Esophagus muscularis mucosa (tissue), 4 donors: ENCODE measurements at regions not wholly inside any gene's neighbourhood (a gene's known extent, or its start where the extent isn't known, plus 50 kb on each side); places are given as distances from the start of the nearest gene placed in this dataset.

ENCODE experiments used
- DNase-seq: peaks from one replicate; pipeline ENCODE4 v3.0.0-alpha.2; 2017; ENCODE audit errors: extremely low spot score
- H3K27ac ChIP-seq, 4 donors: fragments of 200-600 bp; sonication (generic); replicated peaks in 1 of 4; 1 replicate in 3 of 4; 2 replicates in 1 of 4; pipeline ENCODE4 v1.5.1; 2016 to 2019; ENCODE audit warnings: mild to moderate bottlenecking in 1 of 4
- H3K27me3 ChIP-seq, 4 donors: fragments of 200-600 bp; sonication (generic); one replicate each; pipeline versions ENCODE4 v1.5.1 to v1.6.0; 2016 to 2019
- H3K36me3 ChIP-seq, 4 donors: fragments of 200-600 bp; sonication (generic); one replicate each; pipeline ENCODE4 v1.5.1; 2016 to 2019
- H3K4me1 ChIP-seq, 4 donors: fragments of 200-600 bp; sonication (generic); one replicate each; pipeline ENCODE4 v1.5.1; 2016 to 2019
- H3K4me3 ChIP-seq, 4 donors: fragments of 200-600 bp; sonication (generic); 1 replicate in 2 of 4; 2 replicates in 2 of 4; pipeline ENCODE4 v1.5.1; 2016 to 2019; ENCODE audit warnings: mild to moderate bottlenecking in 4 of 4, moderate library complexity in 1 of 4
- H3K9me3 ChIP-seq, 4 donors: fragments of 200-600 bp; sonication (generic); 1 replicate in 3 of 4; 2 replicates in 1 of 4; pipeline ENCODE4 v1.5.1; 2016 to 2019
- EP300 ChIP-seq: sonication (generic); formaldehyde crosslinking; IDR thresholded peaks from one replicate; pipeline ENCODE4 v1.6.1; 2017; ENCODE audit warnings: antibody characterized with exemption
- POLR2A ChIP-seq: fragments of 450-650 bp; IDR thresholded peaks from one replicate; pipeline ENCODE4 v1.6.1; 2017; ENCODE audit warnings: antibody characterized with exemption, moderate library complexity, mild to moderate bottlenecking, low read depth
- POLR2AphosphoS5 ChIP-seq, 2 donors: sonication (generic); formaldehyde crosslinking; IDR thresholded peaks; one replicate each; pipeline ENCODE4 v1.6.1; 2017; ENCODE audit warnings: antibody characterized with exemption in 2 of 2
- WGBS: methylation state at CpG from one replicate; pipeline ENCODE4 v1.1.5; 2018; 5-methylcytosine and 5-hydroxymethylcytosine counted together
- intact Hi-C: fragments of 100-400 bp; cut with DNase I; formaldehyde crosslinking; loops from one replicate; pipeline ENCODE4 v1.15.1; 2023
- TF ChIP-seq, protein P1 (sequence below), 3 experiments: fragments of 200-600 bp in 2 of 3; fragments of 450-650 bp in 1 of 3; sonication (generic) in 2 of 3; IDR thresholded peaks; one replicate each; pipeline ENCODE4 v1.5.1; 2017 to 2019; ENCODE audit warnings: antibody characterized with exemption in 3 of 3, mild to moderate bottlenecking in 2 of 3, moderate library complexity in 1 of 3

DNA sequence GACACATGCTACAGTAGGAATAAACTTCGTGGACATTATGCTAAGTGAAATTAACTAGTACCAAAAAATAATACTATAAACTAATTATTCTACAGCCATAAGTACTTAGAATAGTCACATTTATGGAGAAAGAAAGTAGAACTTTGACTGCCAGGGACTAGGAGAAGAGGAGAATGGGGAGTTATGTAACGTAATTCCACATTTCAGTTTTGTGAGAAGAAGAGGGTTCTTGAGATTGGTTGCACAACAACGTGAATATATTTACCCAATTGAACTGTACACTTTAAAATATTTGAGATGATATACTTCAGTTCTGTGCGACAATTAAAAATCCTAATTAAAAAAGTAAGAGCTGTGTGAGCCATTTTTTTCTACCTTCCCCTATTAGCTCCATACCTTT is 1412.9 kb downstream of the PLA2G4A start:
- Histone ChIP-seq H3K4me3 (no peak overlapping the region), H3K4me1 (no peaks in the 10 kb centered on the region), H3K27ac (no peak overlapping the region), H3K9me3 (no peaks in the 10 kb centered on the region), H3K36me3 (no peaks in the 10 kb centered on the region), H3K27me3 (no peaks in the 10 kb centered on the region)
- 84% methylated on average over 4 of the region's 4 CpGs for WGBS
- TF ChIP-seq, protein P1, sequence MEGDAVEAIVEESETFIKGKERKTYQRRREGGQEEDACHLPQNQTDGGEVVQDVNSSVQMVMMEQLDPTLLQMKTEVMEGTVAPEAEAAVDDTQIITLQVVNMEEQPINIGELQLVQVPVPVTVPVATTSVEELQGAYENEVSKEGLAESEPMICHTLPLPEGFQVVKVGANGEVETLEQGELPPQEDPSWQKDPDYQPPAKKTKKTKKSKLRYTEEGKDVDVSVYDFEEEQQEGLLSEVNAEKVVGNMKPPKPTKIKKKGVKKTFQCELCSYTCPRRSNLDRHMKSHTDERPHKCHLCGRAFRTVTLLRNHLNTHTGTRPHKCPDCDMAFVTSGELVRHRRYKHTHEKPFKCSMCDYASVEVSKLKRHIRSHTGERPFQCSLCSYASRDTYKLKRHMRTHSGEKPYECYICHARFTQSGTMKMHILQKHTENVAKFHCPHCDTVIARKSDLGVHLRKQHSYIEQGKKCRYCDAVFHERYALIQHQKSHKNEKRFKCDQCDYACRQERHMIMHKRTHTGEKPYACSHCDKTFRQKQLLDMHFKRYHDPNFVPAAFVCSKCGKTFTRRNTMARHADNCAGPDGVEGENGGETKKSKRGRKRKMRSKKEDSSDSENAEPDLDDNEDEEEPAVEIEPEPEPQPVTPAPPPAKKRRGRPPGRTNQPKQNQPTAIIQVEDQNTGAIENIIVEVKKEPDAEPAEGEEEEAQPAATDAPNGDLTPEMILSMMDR (IDR thresholded peaks at IDR 0.05), result no peak
- no peak for TF ChIP-seq POLR2A
- no peak for TF ChIP-seq POLR2AphosphoS5 (IDR thresholded peaks at IDR 0.05)
- no peak for TF ChIP-seq EP300
- DNase-seq, result no peak
- intact Hi-C loops, result no loop called here

DNA sequence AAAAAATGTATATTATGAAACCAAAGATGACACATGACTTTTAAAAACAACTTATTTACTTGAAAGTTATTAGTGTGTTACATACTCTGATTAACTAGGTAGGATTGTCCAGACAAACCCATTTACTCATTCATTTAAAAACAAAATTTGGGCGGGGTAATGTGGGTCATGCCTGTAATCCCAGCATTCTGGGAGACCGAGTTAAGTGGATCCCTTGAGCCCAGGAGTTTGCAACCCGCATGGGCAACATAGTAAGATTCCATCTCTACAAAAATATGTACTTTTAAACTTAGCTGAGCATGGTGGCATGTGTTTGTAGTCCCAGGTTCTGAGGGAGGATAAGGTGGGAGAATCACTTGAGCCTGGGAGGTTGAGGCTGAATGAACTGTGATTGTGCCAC is 1414.7 kb downstream of the PLA2G4A start:
- TF ChIP-seq EP300, result no peak
- TF ChIP-seq POLR2AphosphoS5 (IDR thresholded peaks at IDR 0.05), result no peak
- TF ChIP-seq POLR2A, result no peak
- TF ChIP-seq, protein P1 (IDR thresholded peaks at IDR 0.05), result no peak
- 73% methylated on average over 3 of the region's 3 CpGs for WGBS
- intact Hi-C loops, result no loop called here

DNA sequence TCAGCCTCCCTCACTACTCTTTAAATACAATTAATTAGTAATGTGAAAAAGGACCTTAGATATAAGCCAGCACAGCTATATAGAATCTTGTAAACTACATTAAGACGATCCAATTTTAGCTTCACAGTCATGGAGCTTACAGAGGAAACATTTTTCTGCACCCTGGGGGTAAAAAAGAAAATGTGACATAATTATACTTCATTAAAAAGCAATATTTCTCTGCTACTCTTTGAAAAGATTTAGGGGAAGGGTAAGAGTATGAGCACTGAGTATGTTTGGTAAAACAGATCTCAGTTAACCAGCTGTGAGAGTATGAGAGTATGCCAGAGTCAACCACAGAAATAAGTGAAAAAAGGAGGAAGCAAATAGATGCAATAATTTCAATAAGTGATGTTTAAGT is 1415.9 kb downstream of the PLA2G4A start:
- Histone ChIP-seq H3K4me1 (no peaks in the 10 kb centered on the region), H3K9me3 (no peaks in the 10 kb centered on the region), H3K27ac (no peak overlapping the region), H3K36me3 (no peaks in the 10 kb centered on the region), H3K27me3 (no peaks in the 10 kb centered on the region), H3K4me3 (no peak overlapping the region)
- TF ChIP-seq POLR2A (no peak), EP300 (no peak), POLR2AphosphoS5 (IDR thresholded peaks at IDR 0.05) (no peak)
- TF ChIP-seq, protein P1 (IDR thresholded peaks at IDR 0.05), result no peak
- 65% methylated on average over 1 of the region's 1 CpG for WGBS
- intact Hi-C loops, result no loop called here
- DNase-seq, result no peak

More for the DNA sequence above, 1414.7 kb downstream of the PLA2G4A start:
- Histone ChIP-seq H3K27ac (no peak overlapping the region), H3K27me3 (no peaks in the 10 kb centered on the region), H3K36me3 (no peaks in the 10 kb centered on the region), H3K9me3 (no peaks in the 10 kb centered on the region), H3K4me1 (no peaks in the 10 kb centered on the region), H3K4me3 (no peak overlapping the region)
- no peak for DNase-seq

DNA sequence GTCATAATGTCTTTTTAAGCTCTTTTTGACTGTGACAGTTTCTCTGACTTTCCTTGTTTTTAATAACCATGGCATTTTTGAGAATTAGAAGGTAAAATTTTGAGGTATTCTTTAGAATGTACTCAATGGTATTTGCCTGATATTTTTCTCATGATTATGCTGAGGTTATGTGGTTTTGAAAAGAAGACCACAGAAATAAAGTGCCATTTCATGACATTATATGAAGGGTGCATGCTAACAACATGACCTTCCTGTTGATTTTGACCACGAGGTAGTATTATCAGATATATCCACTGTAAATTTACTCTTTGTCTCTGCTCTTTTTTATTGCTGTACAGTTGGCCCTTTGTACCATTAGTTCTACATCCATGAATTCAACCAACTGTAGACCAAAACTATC is 1418.5 kb downstream of the PLA2G4A start:
- 41% methylated on average over 1 of the region's 1 CpG for WGBS
- DNase-seq, result no peak

DNA sequence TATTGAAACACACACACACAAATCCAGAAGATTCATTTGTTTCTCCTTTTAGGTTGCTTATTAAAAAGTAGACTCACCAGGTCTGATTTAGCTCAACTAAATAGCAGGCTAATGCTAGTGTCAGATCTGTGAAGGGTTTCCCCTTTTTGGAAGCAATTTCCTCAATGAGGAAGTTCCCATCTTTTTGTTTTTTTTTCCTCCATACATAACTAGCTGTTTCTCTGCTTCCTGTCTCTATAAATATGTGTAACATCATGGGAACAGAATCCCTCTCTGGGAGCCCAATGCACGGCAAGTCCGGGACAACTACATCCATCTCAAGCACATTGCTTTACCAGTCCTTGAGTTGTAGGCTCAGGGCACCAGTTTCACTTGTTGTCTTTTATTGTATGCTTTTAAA is 1421.1 kb downstream of the PLA2G4A start:
- WGBS, result 51% methylated on average over 2 of the region's 2 CpGs
- Histone ChIP-seq H3K4me3 (no peak overlapping the region), H3K9me3 (no peaks in the 10 kb centered on the region), H3K27ac (no peak overlapping the region), H3K27me3 (no peaks in the 10 kb centered on the region), H3K36me3 (no peaks in the 10 kb centered on the region), H3K4me1 (no peaks in the 10 kb centered on the region)
- TF ChIP-seq POLR2A, result no peak
- TF ChIP-seq POLR2AphosphoS5 (IDR thresholded peaks at IDR 0.05), result no peak
- no peak for TF ChIP-seq EP300
- TF ChIP-seq, protein P1 (IDR thresholded peaks at IDR 0.05), result no peak
- DNase-seq, result no peak
- intact Hi-C loops, result no loop called here

More for the DNA sequence above, 1418.5 kb downstream of the PLA2G4A start:
- Histone ChIP-seq H3K27me3 (no peaks in the 10 kb centered on the region), H3K9me3 (no peaks in the 10 kb centered on the region), H3K36me3 (no peaks in the 10 kb centered on the region), H3K4me3 (no peak overlapping the region), H3K27ac (no peak overlapping the region), H3K4me1 (no peaks in the 10 kb centered on the region)
- TF ChIP-seq EP300, result no peak
- TF ChIP-seq POLR2A, result no peak
- TF ChIP-seq, protein P1 (IDR thresholded peaks at IDR 0.05), result no peak
- TF ChIP-seq POLR2AphosphoS5 (IDR thresholded peaks at IDR 0.05), result no peak
- intact Hi-C loops, result no loop called here
